B cell (primary cell): ENCODE measurements at regions not wholly inside any gene's neighbourhood (a gene's known extent, or its start where the extent isn't known, plus 50 kb on each side); places are given as distances from the start of the nearest gene placed in this dataset.

ENCODE experiments used
- ATAC-seq: fragments of 200-7000 bp; cut with Tn5 transposase; one replicate; pipeline ENCODE4 v1.10.0; 2021; ENCODE audit warnings: low read depth, mild to moderate bottlenecking, moderate number of reproducible peaks, moderate library complexity
- CTCF ChIA-PET: fragments of 350-600 bp; sonication (Branson Sonifier 250); formaldehyde crosslinking; loops from one replicate; lab custom pipeline; 2021; ENCODE audit warnings: antibody characterized with exemption, inconsistent platforms; lab: Charles Lee
- POLR2A ChIA-PET: fragments of 350-600 bp; sonication (Branson Sonifier 250); formaldehyde crosslinking; loops from one replicate; lab custom pipeline; 2021; ENCODE audit warnings: antibody characterized with exemption; lab: Charles Lee
- DNase-seq: peaks from one replicate; pipeline ENCODE4 v3.0.0; 2013
- H2AFZ ChIP-seq: 2 replicates; pipeline ENCODE4 v1.6.1; 2012; ENCODE audit warnings: mild to moderate bottlenecking, low read depth, low read length; ENCODE audit not compliant: insufficient read depth, poor library complexity, severe bottlenecking
- H3K27ac ChIP-seq, 2 donors: 1 replicate in 1 of 2; 2 replicates in 1 of 2; pipeline ENCODE4 v1.5.1; 2012 to 2013; ENCODE audit warnings: low read length in 2 of 2, mild to moderate bottlenecking in 2 of 2, moderate library complexity in 1 of 2
- H3K27me3 ChIP-seq, 4 experiments: fragments of 200-600 bp in 1 of 4; sonication (generic) in 1 of 4; replicated peaks in 1 of 4; 1 replicate in 2 of 4; 2 replicates in 2 of 4; pipeline versions ENCODE4 v1.6.1 to v1.7.0; 2013 to 2016; ENCODE audit warnings: low read length in 3 of 4, mild to moderate bottlenecking in 2 of 4, mixed read lengths in 1 of 4, moderate library complexity in 1 of 4; ENCODE audit not compliant: insufficient read depth in 4 of 4, control insufficient read depth in 3 of 4; ENCODE audit errors: control extremely low read depth in 1 of 4
- H3K36me3 ChIP-seq, 2 experiments: replicated peaks in 1 of 2; 1 replicate in 1 of 2; 2 replicates in 1 of 2; pipeline versions ENCODE4 v1.6.1 to v1.7.1; 2013; ENCODE audit warnings: low read length in 1 of 2; ENCODE audit not compliant: insufficient read depth in 2 of 2, control insufficient read depth in 1 of 2; ENCODE audit errors: control extremely low read depth in 1 of 2, extremely low read depth in 1 of 2
- H3K4me1 ChIP-seq, 2 donors: fragments of 200-600 bp in 1 of 2; sonication (generic) in 1 of 2; 1 replicate in 1 of 2; 2 replicates in 1 of 2; pipeline versions ENCODE4 v1.5.1 to v1.6.1; 2013 to 2017; ENCODE audit warnings: low read length in 2 of 2; ENCODE audit not compliant: control insufficient read depth in 2 of 2, insufficient read depth in 2 of 2
- H3K4me2 ChIP-seq: replicated peaks from 2 replicates; pipeline ENCODE3; 2012; ENCODE audit warnings: mild to moderate bottlenecking, low read depth, low read length; ENCODE audit not compliant: poor library complexity, severe bottlenecking
- H3K4me3 ChIP-seq, 5 experiments: fragments of 200-600 bp in 1 of 5; sonication (generic) in 1 of 5; 1 replicate in 3 of 5; 2 replicates in 2 of 5; pipeline versions ENCODE4 v1.5.1 to v1.7.0; 2011 to 2016; ENCODE audit warnings: low read length in 4 of 5, mild to moderate bottlenecking in 4 of 5, low read depth in 2 of 5, control low read depth in 1 of 5, moderate library complexity in 1 of 5; ENCODE audit not compliant: insufficient read depth in 1 of 5; ENCODE audit errors: control extremely low read depth in 1 of 5, extremely low read depth in 1 of 5
- H3K79me2 ChIP-seq: fragments of 200-600 bp; sonication (generic); one replicate; pipeline ENCODE4 v1.6.0; 2016; ENCODE audit warnings: low read length; ENCODE audit not compliant: control insufficient read depth, insufficient read depth
- H3K9ac ChIP-seq: fragments of 200-600 bp; sonication (generic); 2 replicates; pipeline ENCODE4 v1.6.1; 2017; ENCODE audit warnings: mild to moderate bottlenecking, low read length, moderate library complexity
- H3K9me3 ChIP-seq, 3 donors: one replicate each; pipeline versions ENCODE4 v1.6.1 to v1.7.1; 2013; ENCODE audit warnings: low read length in 2 of 3; ENCODE audit not compliant: control insufficient read depth in 2 of 3, insufficient read depth in 1 of 3; ENCODE audit errors: control extremely low read depth in 1 of 3
- H4K20me1 ChIP-seq: 2 replicates; pipeline ENCODE4 v1.6.0; 2012; ENCODE audit warnings: mild to moderate bottlenecking, low read length; ENCODE audit not compliant: insufficient read depth, control insufficient read depth, poor library complexity, severe bottlenecking
- H3K27ac Mint-ChIP-seq: one replicate; pipeline ENCODE4 v1.8.0; 2021; ENCODE audit warnings: mixed read lengths
- H3K27me3 Mint-ChIP-seq: one replicate; pipeline ENCODE4 v1.8.0; 2021; ENCODE audit warnings: mixed read lengths
- H3K4me1 Mint-ChIP-seq: one replicate; pipeline ENCODE4 v1.8.0; 2021; ENCODE audit warnings: mixed read lengths
- H3K4me3 Mint-ChIP-seq: one replicate; pipeline ENCODE4 v1.8.0; 2021; ENCODE audit warnings: mixed read lengths
- H3K9me3 Mint-ChIP-seq: one replicate; pipeline ENCODE4 v1.8.0; 2022; ENCODE audit warnings: mixed read lengths; ENCODE audit not compliant: insufficient read depth
- EZH2 ChIP-seq: IDR thresholded peaks from 2 replicates; pipeline ENCODE4 v1.6.1; 2012; ENCODE audit warnings: borderline replicate concordance, low read depth, mild to moderate bottlenecking, moderate library complexity, low read length; ENCODE audit not compliant: insufficient read depth, poor library complexity, severe bottlenecking
- WGBS: methylation state at CpG from one replicate; pipeline ENCODE4 v1.1.5; 2013; ENCODE audit warnings: missing lambda C conversion rate; ENCODE audit not compliant: insufficient coverage; 5-methylcytosine and 5-hydroxymethylcytosine counted together
- intact Hi-C: fragments of 100-400 bp; cut with micrococcal nuclease; formaldehyde crosslinking; loops from one replicate; pipeline ENCODE4 v1.10.0; 2022
- TF ChIP-seq, protein P1 (sequence below): fragments of 200-600 bp; IDR thresholded peaks from one replicate; pipeline ENCODE4 v1.8.0; 2022; ENCODE audit warnings: antibody characterized with exemption, mild to moderate bottlenecking

DNA sequence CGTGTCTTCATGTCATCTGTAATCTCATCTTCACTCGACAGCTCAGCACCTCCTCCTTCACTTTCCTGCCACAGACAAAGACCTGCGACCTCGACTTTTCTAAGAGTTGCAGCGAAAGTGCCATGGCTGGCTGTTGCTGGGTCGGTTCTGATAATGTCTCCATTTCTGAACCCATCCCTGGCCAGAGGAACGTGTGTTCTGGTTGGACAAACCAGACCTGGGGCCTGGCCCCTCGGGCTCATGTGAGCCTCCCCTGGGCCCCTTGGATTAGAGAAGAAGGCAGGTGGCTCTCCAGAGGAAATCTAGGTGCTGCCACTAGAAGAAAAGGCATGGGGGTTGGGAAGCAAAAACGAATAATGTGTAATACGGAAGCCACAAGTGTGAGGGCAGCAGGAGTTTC, 273.7 kb downstream of the GLRX3 start:
- no peak overlapping the region for H3K27ac Mint-ChIP-seq
- no peak overlapping the region for H3K4me2 ChIP-seq
- CTCF ChIA-PET = no interaction called here
- POLR2A ChIA-PET = no interaction called here
- H3K4me3 ChIP-seq = no peak overlapping the region
- H3K4me3 Mint-ChIP-seq = no peak overlapping the region
- H3K27ac ChIP-seq = no peak overlapping the region
- H2AFZ ChIP-seq = no peak overlapping the region
- TF ChIP-seq, protein P1, sequence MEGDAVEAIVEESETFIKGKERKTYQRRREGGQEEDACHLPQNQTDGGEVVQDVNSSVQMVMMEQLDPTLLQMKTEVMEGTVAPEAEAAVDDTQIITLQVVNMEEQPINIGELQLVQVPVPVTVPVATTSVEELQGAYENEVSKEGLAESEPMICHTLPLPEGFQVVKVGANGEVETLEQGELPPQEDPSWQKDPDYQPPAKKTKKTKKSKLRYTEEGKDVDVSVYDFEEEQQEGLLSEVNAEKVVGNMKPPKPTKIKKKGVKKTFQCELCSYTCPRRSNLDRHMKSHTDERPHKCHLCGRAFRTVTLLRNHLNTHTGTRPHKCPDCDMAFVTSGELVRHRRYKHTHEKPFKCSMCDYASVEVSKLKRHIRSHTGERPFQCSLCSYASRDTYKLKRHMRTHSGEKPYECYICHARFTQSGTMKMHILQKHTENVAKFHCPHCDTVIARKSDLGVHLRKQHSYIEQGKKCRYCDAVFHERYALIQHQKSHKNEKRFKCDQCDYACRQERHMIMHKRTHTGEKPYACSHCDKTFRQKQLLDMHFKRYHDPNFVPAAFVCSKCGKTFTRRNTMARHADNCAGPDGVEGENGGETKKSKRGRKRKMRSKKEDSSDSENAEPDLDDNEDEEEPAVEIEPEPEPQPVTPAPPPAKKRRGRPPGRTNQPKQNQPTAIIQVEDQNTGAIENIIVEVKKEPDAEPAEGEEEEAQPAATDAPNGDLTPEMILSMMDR = no peak
- no peak for TF ChIP-seq EZH2
- intact Hi-C loops = no loop called here
- DNase-seq (no peak), ATAC-seq (no peak)
- H3K9me3 Mint-ChIP-seq = peaks cover 9% of the 10 kb centered on the region
- no peaks in the 10 kb centered on the region for H3K27me3 Mint-ChIP-seq
- peaks cover 0 to 16% (median 0%) of the 10 kb centered on the region in 3 donors for H3K9me3 ChIP-seq
- H3K9ac ChIP-seq = no peak overlapping the region
- H3K79me2 ChIP-seq = no peaks in the 10 kb centered on the region
- H4K20me1 ChIP-seq = no peaks in the 10 kb centered on the region
- H3K4me1 Mint-ChIP-seq = no peaks in the 10 kb centered on the region
- no peaks in the 10 kb centered on the region for H3K4me1 ChIP-seq
- 82% methylated on average over 9 of the region's 10 CpGs for WGBS
- H3K36me3 ChIP-seq = no peaks in the 10 kb centered on the region
- H3K27me3 ChIP-seq = no peaks in the 10 kb centered on the region

DNA sequence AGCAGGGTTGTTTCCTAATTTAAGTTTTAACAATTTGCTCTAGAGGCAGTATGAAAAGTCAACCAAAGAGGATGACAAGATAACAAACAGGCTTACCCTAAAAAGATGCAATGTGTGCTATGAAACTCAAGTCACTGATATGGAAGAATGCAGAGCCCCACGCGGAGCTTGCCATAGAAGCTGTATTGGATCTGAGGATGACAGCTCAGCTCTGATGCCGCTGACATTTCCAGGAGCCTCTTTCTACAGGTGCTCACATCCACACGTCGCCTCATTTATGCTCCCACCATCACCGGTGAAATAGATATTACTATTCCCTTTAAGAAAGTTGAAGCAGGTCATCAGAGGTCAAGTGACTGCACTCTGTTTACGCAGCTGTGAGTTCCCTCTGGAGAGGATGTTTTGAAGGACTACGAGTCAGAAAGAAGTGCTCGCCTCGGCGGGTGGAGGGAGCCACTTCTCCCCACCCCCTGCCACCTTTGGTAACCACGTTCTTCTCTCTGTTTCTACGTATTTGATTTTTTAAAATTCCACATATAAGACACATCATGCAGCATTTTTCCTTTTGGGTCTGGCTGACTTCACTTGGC, 275.4 kb downstream of the GLRX3 start:
- no peak overlapping the region for H3K27ac ChIP-seq
- 56% methylated on average over 10 of the region's 13 CpGs for WGBS
- H3K9ac ChIP-seq = no peak overlapping the region
- ChIA-PET CTCF (no interaction called here), POLR2A (no interaction called here)
- no peaks in the 10 kb centered on the region for H3K4me1 ChIP-seq
- H3K79me2 ChIP-seq = no peaks in the 10 kb centered on the region
- intact Hi-C loops = no loop called here
- peaks cover 11% of the 10 kb centered on the region for H3K9me3 Mint-ChIP-seq
- no peak overlapping the region for H3K4me3 ChIP-seq
- no peak overlapping the region for H2AFZ ChIP-seq
- H3K27me3 ChIP-seq = no peaks in the 10 kb centered on the region
- H3K9me3 ChIP-seq = peaks cover 0 to 18% (median 0%) of the 10 kb centered on the region in 3 donors
- H4K20me1 ChIP-seq = no peaks in the 10 kb centered on the region
- H3K27me3 Mint-ChIP-seq = peaks cover 3% of the 10 kb centered on the region
- DNase-seq = no peak
- no peak for ATAC-seq
- H3K27ac Mint-ChIP-seq = no peak overlapping the region
- H3K4me2 ChIP-seq = no peak overlapping the region
- no peak for TF ChIP-seq EZH2
- TF ChIP-seq, protein P1 = no peak
- no peaks in the 10 kb centered on the region for H3K4me1 Mint-ChIP-seq
- no peaks in the 10 kb centered on the region for H3K36me3 ChIP-seq
- H3K4me3 Mint-ChIP-seq = no peak overlapping the region
